HG02642 (cell line): ENCODE measurements at regions not wholly inside any gene's neighbourhood (a gene's known extent, or its start where the extent isn't known, plus 50 kb on each side); places are given as distances from the start of the nearest gene placed in this dataset.
A peak's percentile ranks its signal among the peaks of the same experiment; 100 is the strongest.

ENCODE experiments used
- ATAC-seq: cut with Tn5 transposase; IDR thresholded peaks from one replicate; pipeline ENCODE4 v1.9.1; 2021; ENCODE audit warnings: mild to moderate bottlenecking; ENCODE audit not compliant: unreplicated experiment, poor library complexity

DNA sequence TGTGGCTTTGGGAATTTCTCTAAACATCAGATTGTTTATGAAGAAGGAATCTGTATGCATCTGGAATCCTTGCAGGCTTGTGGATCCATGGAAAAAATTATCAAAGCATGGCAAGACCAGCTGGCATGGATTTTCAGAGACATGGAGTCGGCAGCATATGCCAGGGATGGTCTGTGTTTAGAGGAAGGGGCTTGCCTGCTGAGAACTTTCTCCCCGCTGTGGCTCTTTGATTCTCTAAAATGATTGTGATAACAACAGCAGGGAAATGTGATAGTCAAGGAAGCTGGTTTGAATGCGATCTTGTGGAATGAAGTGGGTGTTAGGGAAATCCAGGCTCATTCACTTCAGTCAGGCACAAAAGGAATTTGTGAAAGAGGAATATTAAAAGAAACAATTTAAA is 245.7 kb upstream of the THRB start:
- no peak for ATAC-seq

DNA sequence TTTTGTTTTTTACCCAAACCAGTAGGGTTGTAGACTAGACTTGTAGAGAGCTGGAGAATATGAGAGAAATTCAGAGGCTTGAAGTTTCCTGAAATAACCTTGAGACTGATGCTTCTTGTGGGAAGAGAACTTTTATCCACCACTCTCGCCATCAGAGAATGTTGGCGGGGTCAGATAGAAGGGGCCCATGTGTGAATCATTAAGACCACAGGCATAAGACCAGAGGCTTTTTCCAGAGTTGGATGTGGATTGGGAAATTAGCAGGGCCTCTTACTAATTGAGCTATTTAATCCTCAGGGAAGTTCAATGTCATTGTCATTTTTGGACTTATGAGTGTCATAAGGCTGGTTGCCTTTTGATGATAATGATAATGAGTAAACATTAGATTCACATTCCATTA is 246.9 kb upstream of the THRB start:
- no peak for ATAC-seq

DNA sequence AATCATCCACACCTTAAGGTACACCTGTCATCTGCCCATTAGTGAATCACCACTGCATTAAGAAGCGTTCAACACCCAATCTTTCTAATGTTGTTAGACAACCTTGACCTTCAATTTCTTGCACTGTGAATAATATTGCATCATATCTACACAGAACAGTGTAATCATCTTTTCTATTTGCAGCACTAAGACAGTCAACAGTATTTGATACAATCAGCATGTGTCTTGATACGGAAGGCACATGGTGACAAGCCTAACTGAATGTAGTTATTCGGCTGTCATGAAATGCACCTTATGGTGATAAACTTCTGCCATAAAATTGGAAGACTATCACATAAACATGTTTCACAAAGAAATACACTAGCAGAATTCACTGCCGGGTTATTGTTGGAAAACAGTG is 253.9 kb upstream of the THRB start:
- ATAC-seq: no peak

DNA sequence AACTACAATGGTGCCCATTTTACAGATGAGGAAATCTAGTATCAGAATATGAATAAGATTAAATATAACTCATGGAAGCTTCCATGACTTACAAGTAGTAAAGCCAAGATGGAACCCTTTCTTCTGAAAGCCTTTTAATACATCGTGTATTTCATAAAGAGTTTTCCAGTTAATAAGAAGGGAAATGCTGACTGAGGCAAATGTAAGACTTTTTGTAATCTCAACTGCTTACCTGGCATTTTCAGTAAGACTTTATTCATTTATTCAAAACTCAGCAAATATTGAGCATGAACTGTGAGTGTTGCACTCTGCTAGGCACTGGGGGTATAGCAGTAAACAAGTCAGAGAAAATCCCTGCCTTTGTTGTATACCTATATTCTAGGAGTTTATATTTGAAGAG is 256.4 kb upstream of the THRB start:
- ATAC-seq: no peak

DNA sequence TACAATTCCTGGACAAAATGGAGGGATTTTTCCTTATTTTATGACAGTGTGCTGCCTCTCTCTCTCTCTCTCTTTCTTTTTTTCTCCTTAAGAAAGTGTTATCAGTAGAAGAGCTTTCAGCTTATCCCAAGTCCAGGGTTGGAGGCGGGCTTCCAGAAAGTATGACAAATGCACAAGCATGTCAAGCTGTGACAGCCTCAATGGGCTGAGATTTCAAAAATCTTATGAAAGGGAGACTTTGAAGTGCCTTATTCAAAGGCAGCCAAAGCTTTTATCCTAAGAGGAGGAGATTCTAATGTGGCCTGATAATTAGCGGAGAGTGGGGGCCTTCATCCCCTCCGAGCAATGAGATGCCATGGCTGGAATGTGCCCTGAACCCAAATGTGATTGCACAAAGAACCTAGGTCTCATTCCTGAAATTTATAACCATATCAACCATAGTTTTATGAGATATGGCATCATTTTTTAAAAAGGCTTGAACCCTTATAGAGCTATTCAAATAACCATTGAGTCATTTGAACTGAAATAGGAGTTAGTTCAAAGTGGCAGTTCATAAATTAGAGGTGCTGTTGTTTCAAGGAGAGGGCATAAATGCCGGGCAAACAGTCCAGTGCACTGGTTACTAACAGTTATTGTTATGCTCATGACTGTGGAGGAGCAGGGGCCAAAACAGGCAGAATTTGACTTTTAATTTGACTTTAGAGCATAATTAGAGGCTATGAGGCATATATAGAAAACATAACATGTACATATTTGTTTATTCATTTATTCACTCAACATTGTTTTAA is 261.6 kb upstream of the THRB start:
- no peak for ATAC-seq

DNA sequence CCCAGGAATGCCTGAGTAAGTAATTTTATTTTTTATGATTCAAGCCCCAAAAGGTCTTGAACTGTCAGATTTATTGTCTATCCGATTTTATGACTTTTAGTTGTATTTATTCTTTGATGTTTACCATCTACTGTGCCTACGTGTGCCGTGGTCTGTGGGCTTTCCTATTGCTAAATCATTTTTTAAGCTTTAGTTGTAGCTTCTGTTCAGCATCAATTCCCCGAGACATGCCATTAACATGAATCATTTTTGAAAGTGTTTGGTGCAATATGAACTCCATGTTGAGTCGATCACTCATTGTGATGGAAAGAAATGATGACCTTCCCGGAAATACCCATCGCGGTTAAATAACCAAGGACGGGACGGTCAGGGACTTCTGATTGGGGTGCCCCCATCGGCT is 268.7 kb upstream of the THRB start:
- no peak for ATAC-seq

DNA sequence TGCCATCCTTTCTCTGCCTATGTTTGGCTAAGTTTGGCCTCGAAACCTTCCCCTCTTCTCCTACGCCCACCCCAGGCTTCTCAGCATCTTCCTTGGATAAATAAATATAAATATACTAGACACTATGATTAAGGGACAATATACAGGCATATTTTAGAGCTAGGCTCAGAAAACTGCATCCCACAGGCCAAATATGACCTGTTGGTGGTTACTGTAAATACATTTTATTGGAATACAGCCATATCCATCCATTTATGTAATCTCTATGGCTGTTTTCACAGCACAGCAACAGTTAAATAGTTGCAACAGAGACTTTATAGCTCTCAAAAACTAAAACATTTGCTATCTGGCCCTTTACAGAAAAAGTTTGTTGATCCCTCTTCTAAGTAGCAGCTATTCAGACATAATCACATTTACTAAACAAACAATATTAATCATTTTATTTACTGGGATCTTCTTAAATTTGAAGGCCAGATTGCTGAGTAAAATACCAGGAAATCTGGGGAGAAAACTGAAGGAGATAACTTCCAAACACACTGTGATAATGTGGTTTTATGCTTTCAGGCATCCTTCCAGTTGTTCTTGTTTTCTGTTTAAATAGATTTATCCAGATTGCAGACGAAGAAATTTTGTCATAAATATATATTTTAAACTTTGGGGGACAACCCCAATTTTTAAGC is 269.7 kb upstream of the THRB start:
- no peak for ATAC-seq

DNA sequence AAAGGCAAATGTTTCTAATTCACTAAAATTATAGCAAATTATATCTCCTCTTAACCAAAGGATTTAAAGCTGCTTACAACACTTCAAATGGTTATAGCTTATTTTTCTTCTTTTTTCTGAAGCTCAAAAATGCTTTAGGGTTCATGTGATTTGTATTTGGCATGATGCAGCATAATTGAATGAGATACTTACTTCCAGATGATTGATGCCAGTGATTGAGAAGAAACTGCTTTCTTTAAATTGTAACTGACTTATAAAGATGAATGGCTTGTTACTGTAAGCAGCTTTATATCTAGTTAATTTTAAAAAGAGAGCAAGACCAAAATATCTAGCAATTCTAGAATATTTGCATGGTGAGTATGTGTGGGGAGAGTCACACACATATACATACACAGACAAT is 270.7 kb upstream of the THRB start:
- no peak for ATAC-seq

DNA sequence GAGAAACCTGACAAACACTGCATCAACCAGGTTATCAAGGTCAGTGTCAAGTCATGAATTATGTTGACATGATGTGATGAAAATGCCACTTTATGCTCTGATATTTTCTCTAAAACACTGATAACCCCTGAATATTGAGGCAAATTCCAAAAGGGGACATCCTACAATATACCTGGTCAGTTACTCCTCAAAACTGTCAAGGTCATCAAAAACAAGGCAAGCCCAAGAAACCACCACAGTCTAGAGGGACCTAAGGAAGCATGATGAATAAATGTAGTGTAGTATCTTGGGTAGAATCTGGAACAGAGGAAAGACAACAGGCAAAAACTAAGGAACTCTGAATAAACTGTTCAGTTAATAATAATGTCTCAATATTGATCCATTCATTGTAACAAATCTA is 275.3 kb upstream of the THRB start:
- no peak for ATAC-seq

DNA sequence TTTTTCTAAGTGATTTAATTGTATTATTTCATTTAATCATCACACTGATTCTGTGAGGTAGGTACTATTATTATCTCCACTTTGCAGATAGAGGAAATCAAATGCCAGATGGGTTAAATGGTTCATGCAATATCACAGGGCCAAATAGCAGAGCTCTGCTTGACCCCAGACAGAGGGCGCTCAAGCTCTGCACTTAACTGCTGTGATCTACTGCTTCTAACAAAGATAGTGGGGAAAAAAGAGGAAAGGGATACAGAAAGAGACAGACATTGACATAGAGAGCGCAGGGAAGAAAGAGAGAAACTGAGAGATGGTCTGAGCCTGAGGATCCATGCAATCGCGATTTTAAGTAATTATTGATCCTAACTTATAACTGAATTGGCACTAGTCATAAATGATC is 279.1 kb upstream of the THRB start:
- ATAC-seq: peak; percentile 84

DNA sequence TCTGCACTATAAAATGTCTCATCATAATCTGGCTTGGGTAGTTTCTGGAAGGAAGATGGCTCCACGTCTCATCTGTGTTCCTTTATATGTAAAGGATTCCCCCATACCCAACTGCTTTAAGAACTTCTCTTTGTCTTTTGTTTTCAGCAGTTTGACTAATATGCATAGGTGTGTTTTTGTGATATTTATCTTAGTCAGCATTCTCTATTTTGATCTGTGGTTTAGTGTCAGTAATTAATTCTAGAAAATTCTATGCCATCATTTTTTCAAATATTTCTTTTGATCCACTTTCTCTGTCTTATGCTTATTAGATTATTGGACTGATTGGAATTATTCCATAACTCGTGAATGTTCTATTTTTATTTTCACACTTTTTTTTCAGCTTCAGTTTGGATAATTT is 286.3 kb upstream of the THRB start:
- ATAC-seq: no peak

DNA sequence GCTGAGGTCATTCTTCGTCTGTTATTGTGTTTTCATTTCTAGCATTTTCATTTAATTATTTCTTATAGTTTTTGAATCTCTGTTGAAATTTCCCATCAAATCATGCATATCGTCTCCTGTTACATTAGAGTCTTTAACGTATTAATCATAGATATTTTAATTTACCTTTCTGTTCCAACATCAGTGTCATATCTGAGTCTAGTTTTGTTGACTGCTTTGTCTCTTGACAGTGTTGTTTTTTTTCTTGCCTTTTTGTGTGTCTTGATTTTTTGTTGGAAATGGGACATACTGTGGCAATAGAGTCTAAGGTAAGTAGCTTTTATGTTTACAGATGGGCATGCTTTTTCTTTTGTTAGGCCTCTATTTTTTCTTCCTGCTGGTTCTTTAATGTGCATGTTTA is 286.8 kb upstream of the THRB start:
- no peak for ATAC-seq

DNA sequence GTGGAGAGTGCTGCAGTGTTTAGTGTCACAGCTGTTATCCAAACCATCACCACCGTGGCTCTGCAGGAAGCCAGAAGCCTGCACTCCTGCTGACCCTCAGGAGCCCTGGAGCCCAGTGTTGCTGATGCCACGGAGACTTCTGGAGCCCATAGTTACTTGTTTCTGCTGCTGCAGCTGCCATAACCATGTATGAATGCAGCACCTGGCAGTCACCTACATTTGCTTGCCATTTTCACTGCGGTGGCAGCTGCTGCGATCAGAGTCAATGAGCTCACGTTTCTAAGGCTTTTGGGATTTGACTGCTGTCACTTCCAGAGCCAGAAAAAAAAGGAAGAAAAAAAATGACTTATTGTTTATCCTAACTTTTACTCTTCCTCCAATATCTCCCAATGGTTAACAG is 299.2 kb upstream of the THRB start:
- ATAC-seq: no peak

DNA sequence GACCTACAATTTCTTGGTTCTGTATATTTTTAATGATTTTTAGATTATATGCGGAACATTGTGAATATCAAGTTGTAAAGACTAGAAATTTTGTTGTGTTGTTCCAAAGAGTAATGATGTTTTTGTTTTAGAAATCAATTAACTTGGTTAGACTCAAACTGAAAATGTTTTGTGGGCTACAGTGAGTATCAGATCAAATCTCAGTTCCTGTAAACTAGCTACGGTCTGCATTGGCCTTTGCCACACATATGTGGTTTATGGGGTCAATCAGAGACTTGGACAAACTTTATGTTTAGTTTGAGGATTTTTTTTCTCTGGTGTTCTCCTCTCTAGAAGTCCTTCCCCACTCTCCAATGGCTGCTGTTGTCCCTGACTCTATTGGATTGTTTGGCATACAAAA is 308.0 kb upstream of the THRB start:
- ATAC-seq: peak; percentile 94

DNA sequence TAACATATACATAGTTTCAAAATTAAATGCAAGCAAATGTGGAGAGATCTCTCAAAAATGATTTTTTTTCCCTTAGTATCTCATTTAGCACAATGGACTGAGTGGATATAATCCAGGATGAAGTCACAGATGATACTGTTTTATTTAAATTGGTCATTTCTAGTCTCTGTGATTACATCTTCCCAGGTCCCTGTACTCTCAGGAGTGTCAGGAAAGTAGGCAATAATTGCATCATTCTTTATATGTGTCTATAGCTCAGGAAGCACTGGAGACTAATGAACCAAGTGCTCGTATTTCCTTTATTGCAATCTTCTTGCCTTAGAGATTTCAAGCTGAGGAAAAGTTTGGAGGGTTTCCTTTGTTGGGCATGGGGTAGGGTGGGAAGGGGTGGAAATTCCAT is 309.4 kb upstream of the THRB start:
- no peak for ATAC-seq

DNA sequence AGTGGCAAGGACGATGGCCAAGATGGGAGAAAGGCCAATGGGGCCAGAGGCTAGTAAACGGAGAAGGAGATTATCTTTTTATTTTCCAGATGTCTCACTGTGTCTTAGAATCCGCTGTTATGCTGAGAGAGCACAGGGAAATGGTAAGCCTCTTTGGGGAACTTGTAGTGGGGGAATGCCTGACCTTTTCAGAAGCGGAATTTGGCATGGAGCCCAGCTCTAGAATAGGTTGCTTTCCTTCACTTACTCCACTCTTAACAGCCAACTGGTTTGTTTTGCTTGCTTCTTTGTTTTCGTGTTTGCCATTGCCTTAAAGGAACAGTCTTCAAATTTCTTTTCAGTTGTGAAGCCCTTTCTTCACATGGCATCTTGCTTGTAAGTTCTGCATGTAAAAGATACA is 316.2 kb upstream of the THRB start:
- ATAC-seq: no peak

DNA sequence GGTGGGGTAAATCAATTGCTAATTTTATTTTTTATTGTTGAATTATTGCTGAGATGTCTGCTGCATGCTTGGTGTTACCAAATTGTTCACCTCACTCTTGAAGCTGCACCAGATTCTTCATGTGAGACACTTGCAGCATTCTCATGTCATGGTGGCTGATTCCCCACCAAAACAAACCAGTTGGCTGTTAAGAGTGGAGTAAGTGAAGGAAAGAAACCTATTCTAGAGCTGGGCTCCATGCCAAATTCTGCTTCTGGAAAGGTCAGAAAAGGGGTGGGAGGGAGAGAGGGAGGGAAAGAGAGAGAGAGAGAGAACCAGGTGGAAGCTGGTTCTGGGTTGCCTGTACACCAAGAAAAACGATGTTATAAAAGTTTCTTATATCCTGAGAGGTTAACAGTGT is 317.5 kb upstream of the THRB start:
- no peak for ATAC-seq

DNA sequence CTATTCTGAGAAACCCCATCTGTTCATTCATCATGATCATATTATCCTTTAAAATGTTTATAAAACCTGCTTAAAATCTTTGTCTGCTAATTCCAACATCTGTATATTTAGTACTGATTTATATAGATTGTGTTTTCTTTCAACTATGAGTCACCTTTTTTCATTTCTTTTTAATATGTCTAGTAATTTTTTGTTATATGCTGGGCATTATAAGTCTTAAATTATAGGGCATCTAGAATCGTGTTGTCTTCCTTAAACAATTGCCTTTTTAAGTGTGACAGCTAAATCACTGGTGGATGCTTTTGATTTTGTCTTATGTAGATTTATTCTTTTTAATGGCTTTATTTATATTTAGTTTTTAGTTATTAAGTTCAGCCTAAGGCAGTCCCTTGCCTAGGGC is 323.4 kb upstream of the THRB start:
- ATAC-seq: no peak

DNA sequence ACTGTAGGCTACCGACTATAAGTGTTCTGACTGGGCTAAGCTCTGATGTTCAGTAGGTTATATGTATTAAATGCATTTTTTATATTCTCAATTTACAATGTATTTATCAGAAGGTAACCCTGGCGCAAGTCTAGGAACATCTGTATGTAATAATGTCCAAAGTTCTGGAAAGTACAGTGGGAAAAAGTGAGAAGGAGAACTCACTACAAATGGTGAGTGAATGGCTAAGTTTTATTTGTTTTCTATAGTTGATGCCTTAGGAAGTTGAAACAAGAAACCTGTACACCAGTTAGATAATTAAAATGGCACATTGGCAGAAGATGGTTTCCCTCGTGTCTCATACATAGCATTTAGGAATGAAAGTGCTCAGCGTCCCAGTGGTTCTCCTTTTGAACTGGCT is 333.4 kb upstream of the THRB start:
- no peak for ATAC-seq

DNA sequence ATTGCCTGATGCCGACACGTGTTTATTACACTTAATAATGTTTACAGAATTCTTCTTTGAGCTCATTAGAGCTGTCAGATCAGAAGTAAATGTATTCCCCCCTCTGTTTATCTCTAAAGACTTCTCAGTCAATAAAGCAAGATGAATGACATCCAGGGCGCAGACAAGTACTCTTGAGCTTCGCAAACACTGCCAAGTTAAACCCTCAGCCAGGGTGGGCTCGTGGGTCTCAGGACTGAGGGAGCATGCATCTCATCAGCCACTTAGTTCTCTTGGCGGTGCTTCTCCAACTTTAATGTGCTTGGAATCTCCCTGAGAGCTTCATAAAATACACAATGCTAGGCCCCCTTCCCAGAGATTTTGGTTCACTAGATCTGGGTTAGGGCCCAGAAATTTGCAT is 333.9 kb upstream of the THRB start:
- ATAC-seq: no peak

DNA sequence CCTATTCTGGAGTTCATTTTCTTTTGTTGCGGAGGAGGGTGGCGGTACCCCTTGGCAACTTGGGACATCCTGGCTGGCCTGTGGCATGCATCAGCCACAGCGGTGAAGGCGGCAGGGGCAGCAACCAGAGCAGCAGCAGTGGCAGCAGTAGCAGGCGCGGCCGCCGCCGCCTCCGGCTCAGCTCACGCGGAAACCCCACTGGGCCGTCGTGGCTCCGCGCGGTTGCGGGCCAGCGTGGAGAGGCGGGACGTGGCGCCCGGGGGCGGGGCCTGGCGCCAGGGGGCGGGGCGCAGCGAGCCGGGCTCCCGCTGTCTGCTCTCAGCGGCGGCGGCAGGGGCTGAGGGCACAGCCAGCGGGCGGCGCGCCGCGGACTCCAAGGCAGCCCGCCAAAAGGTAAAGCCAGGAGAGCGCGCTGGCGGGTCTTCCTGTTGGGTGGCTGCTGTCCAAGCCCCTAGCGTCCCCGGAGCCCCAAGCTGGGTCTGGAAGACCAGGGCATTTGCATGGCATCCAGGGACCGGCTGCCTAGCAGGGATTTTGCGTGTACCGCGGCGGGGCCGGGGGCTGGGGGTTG is 334.4 kb upstream of the THRB start:
- peak; percentile 83 for ATAC-seq
